ENCODE measurements at regions not wholly inside any gene's neighbourhood (a gene's known extent, or its start where the extent isn't known, plus 50 kb on each side); places are given as distances from the start of the nearest gene placed in this dataset.

DNA sequence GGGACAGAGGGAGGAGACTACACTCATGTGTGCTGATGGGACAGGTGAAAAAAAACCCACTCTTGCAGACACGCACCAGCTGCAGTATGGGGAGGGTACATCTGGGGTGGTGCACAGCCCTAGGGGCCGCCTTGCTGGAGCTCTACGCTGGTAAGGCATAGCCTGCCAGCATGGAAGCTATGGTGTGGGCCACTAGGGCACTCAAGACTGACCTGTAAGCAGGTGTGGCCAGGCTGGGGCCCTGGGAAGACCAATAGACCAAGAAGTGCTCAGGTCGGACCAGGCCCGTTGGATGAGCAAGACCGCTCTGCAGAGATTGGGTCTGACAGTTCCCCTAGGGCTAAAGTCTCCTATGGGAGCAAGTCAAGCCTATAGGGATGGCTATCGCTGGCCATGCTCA is 314.8 kb downstream of the FAM47A start:
- no peak for TF ChIP-seq FOXK2 (IDR thresholded peaks at IDR 0.05)
- no peak for TF ChIP-seq FOXM1 (IDR thresholded peaks at IDR 0.05; ENCODE audit: borderline replicate concordance)
- TF ChIP-seq FOXA1 (IDR thresholded peaks at IDR 0.05), result no peak
- TF ChIP-seq SP1 (IDR thresholded peaks at IDR 0.05), result no peak
- no peak for TF ChIP-seq ZNF384 (IDR thresholded peaks at IDR 0.05)
- no peak for TF ChIP-seq SUZ12 (IDR thresholded peaks at IDR 0.05)
- TF ChIP-seq HDGF (IDR thresholded peaks at IDR 0.05; ENCODE audit: borderline replicate concordance), result no peak
- TF ChIP-seq LEF1 (IDR thresholded peaks at IDR 0.05; ENCODE audit: borderline replicate concordance), result no peak
